ENCODE measurements at regions not wholly inside any gene's neighbourhood (a gene's known extent, or its start where the extent isn't known, plus 50 kb on each side); places are given as distances from the start of the nearest gene placed in this dataset.
"Not testable (repeated sequence)": the region's sequence is repeated elsewhere in the genome, so short reads cannot be mapped to it uniquely, and the experiment has no call there.

- H3K4me3 ChIP-seq (ENCODE audit: low read length in 2 of 2); H3K4me1 ChIP-seq (ENCODE audit: insufficient read depth, low read length); H3K27ac Mint-ChIP-seq; H3K27me3 Mint-ChIP-seq; H3K27me3 ChIP-seq (ENCODE audit: insufficient read depth, low read length); H3K36me3 ChIP-seq (ENCODE audit: insufficient read depth, low read length); intact Hi-C loops (cut with micrococcal nuclease); POLR2A ChIA-PET (ENCODE audit: partially characterized antibody); CTCF ChIA-PET (ENCODE audit: partially characterized antibody); H3K4me3 Mint-ChIP-seq; DNase-seq; H3K27ac ChIP-seq (ENCODE audit: low read depth, low read length): not testable (repeated sequence)
- peaks cover 28 to 98% of the 10 kb centered on the region in 2 donors for H3K36me3 Mint-ChIP-seq
- H3K4me1 Mint-ChIP-seq = peaks cover 0 to 26% (median 10%) of the 10 kb centered on the region in 4 donors
- H3K9me3 ChIP-seq (ENCODE audit: control insufficient read depth in 1 of 2, low read length in 2 of 2) = peaks cover 28 to 98% of the 10 kb centered on the region in 2 donors
- peaks cover 0 to 100% (median 4%) of the 10 kb centered on the region in 8 donors for H3K9me3 Mint-ChIP-seq
Observed at GRCh38 chr21:7948727-7949126, 2572.7 kb upstream of the TPTE start.

GRCh38 chr21:7949882-7950281 is 2571.5 kb upstream of the TPTE start:
- H3K9me3 ChIP-seq (ENCODE audit: control insufficient read depth in 1 of 2, low read length in 2 of 2) = peaks cover 28 to 96% of the 10 kb centered on the region in 2 donors
- DNase-seq; H3K4me1 ChIP-seq (ENCODE audit: insufficient read depth, low read length); H3K27me3 Mint-ChIP-seq; POLR2A ChIA-PET (ENCODE audit: partially characterized antibody); H3K27me3 ChIP-seq (ENCODE audit: insufficient read depth, low read length); H3K4me3 ChIP-seq (ENCODE audit: low read length in 2 of 2); H3K4me3 Mint-ChIP-seq; H3K27ac Mint-ChIP-seq; H3K27ac ChIP-seq (ENCODE audit: low read depth, low read length); intact Hi-C loops (cut with micrococcal nuclease); CTCF ChIA-PET (ENCODE audit: partially characterized antibody); H3K36me3 ChIP-seq (ENCODE audit: insufficient read depth, low read length): not testable (repeated sequence)
- Mint-ChIP-seq H3K36me3 (peaks cover 30 to 96% of the 10 kb centered on the region in 2 donors), H3K9me3 (peaks cover 0 to 100% (median 4%) of the 10 kb centered on the region in 8 donors), H3K4me1 (peaks cover 0 to 23% (median 11%) of the 10 kb centered on the region in 4 donors)

DNA sequence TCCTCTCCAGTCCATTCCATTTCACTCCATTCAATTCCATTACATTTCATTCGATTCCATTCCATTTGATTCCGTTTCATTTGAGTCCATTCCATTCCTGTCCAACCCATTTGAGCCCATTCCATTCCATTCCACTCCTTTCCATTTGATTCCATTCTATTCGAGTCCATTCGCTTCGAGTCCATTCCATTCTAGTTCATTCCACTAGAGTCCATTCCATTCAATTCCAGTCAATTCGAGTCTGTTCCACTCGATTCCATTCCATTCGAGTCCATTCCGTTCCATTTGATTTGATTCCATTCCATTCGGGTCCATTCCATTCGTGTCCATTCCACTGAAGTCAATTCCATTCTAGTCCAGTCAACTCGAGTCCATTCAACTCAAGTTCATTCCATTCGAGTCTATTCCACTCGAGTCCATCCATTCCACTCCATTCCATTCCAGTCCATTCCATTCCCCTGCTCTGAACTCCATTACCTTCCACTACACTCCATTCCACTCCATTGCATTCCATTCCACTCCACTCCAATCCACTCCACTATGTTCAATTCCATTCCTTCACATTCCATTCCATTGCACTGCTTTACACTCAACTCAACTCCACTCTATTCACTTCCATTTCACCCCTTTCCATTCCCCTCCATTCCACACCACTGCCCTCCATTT is 2569.4 kb upstream of the TPTE start:
- Histone ChIP-seq H3K9me3 (ENCODE audit: control insufficient read depth in 1 of 2, low read length in 2 of 2) (peaks cover 28 to 94% of the 10 kb centered on the region in 2 donors), H3K27me3 (ENCODE audit: insufficient read depth, low read length) (no peaks in the 10 kb centered on the region), H3K4me1 (ENCODE audit: insufficient read depth, low read length) (no peaks in the 10 kb centered on the region), H3K4me3 (ENCODE audit: low read length in 2 of 2) (peak overlapping the region; percentile 0 to 1), H3K27ac (ENCODE audit: low read depth, low read length) (no peak overlapping the region), H3K36me3 (ENCODE audit: insufficient read depth, low read length) (no peaks in the 10 kb centered on the region)
- H3K4me3 Mint-ChIP-seq = no peak overlapping the region
- DNase-seq = no peak
- H3K27me3 Mint-ChIP-seq = no peaks in the 10 kb centered on the region
- peaks cover 0 to 18% (median 9%) of the 10 kb centered on the region in 4 donors for H3K4me1 Mint-ChIP-seq
- peaks cover 30 to 96% of the 10 kb centered on the region in 2 donors for H3K36me3 Mint-ChIP-seq
- intact Hi-C loops (cut with micrococcal nuclease) = no loop called here
- ChIA-PET POLR2A (ENCODE audit: partially characterized antibody) (no interaction called here), CTCF (ENCODE audit: partially characterized antibody) (no interaction called here)
- H3K9me3 Mint-ChIP-seq = peaks cover 0 to 100% (median 4%) of the 10 kb centered on the region in 8 donors
- peak overlapping the region in 1 of 7 donors; percentile 15 for H3K27ac Mint-ChIP-seq

GRCh38 chr21:7952648-7953047 is 2568.7 kb upstream of the TPTE start:
- Mint-ChIP-seq H3K4me3 (no peak overlapping the region), H3K9me3 (peaks cover 0 to 100% (median 7%) of the 10 kb centered on the region in 8 donors), H3K27ac (no peak overlapping the region), H3K27me3 (no peaks in the 10 kb centered on the region), H3K36me3 (peaks cover 31 to 96% of the 10 kb centered on the region in 2 donors), H3K4me1 (peaks cover 0 to 19% (median 8%) of the 10 kb centered on the region in 4 donors)
- H3K27ac ChIP-seq (ENCODE audit: low read depth, low read length) = no peak overlapping the region
- H3K4me3 ChIP-seq (ENCODE audit: low read length in 2 of 2) = no peak overlapping the region
- POLR2A ChIA-PET (ENCODE audit: partially characterized antibody) = no interaction called here
- intact Hi-C loops (cut with micrococcal nuclease) = no loop called here
- no peak for DNase-seq
- H3K4me1 ChIP-seq (ENCODE audit: insufficient read depth, low read length) = no peaks in the 10 kb centered on the region
- no peaks in the 10 kb centered on the region for H3K36me3 ChIP-seq (ENCODE audit: insufficient read depth, low read length)
- peaks cover 28 to 94% of the 10 kb centered on the region in 2 donors for H3K9me3 ChIP-seq (ENCODE audit: control insufficient read depth in 1 of 2, low read length in 2 of 2)
- CTCF ChIA-PET (ENCODE audit: partially characterized antibody) = no interaction called here
- no peaks in the 10 kb centered on the region for H3K27me3 ChIP-seq (ENCODE audit: insufficient read depth, low read length)

DNA sequence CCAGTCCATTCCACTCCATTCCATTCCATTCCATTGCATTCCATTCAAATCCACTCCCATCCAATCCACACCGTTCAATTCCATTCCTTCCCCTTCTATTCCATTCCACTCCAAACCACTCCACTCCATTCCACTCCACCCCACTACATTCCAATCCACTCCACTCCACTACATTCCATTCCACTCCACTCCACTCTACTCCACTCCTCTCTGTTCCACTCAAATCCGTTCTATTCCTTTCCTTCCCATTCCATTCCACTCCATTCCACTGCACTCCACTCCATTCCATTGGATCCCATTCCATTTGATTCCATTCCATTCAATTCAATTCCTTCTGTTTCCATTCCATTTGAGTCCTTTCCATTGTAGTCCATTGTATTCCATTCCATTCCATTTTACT is 2568.3 kb upstream of the TPTE start:
- Mint-ChIP-seq H3K4me3 (no peak overlapping the region), H3K27me3 (no peaks in the 10 kb centered on the region), H3K4me1 (peaks cover 0 to 18% (median 7%) of the 10 kb centered on the region in 4 donors), H3K27ac (no peak overlapping the region), H3K36me3 (peaks cover 34 to 95% of the 10 kb centered on the region in 2 donors), H3K9me3 (peaks cover 0 to 100% (median 8%) of the 10 kb centered on the region in 8 donors)
- intact Hi-C loops (cut with micrococcal nuclease) = no loop called here
- no peaks in the 10 kb centered on the region for H3K36me3 ChIP-seq (ENCODE audit: insufficient read depth, low read length)
- peaks cover 28 to 93% of the 10 kb centered on the region in 2 donors for H3K9me3 ChIP-seq (ENCODE audit: control insufficient read depth in 1 of 2, low read length in 2 of 2)
- H3K4me1 ChIP-seq (ENCODE audit: insufficient read depth, low read length) = no peaks in the 10 kb centered on the region
- ChIA-PET CTCF (ENCODE audit: partially characterized antibody) (no interaction called here), POLR2A (ENCODE audit: partially characterized antibody) (no interaction called here)
- DNase-seq = no peak
- no peak overlapping the region for H3K4me3 ChIP-seq (ENCODE audit: low read length in 2 of 2)
- no peaks in the 10 kb centered on the region for H3K27me3 ChIP-seq (ENCODE audit: insufficient read depth, low read length)
- H3K27ac ChIP-seq (ENCODE audit: low read depth, low read length) = no peak overlapping the region

DNA sequence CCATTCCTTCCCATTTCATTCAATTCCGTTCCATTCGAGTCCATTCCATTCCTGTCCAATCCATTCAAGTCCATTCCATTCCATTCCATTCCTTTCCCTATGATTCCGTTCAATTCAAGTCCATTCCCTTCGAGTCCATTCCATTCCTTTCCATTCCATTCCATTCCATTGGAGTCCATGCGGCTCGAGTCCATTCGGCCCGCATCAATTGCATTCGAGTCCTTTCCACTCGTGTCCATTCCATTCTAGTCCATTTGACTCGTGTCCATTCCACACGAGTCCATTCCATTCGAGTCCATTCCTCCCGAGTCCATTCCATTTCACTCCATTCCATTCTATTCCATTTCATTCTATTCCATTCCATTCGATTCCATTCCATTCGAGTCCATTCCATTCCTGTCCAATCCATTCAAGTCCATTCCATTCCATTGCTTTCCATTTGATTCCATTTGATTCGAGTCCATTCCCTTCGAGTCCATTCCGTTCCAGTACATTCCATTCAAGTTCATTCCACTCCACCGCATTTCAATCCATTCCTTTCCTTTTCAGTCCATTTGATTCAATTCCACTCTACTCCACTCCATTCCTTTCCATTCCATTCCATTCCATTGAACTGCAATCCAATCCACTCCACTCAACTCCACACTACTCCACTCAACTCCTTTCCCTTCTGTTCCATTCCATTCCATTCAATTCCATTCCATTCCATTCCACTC is 2565.9 kb upstream of the TPTE start:
- Mint-ChIP-seq H3K9me3 (peaks cover 12 to 96% (median 18%) of the 10 kb centered on the region in 8 donors), H3K4me1 (peaks cover 0 to 15% (median 7%) of the 10 kb centered on the region in 4 donors), H3K36me3 (peaks cover 34 to 76% of the 10 kb centered on the region in 2 donors)
- POLR2A ChIA-PET (ENCODE audit: partially characterized antibody); H3K27me3 Mint-ChIP-seq; H3K27me3 ChIP-seq (ENCODE audit: insufficient read depth, low read length); H3K4me3 ChIP-seq (ENCODE audit: low read length in 2 of 2); H3K36me3 ChIP-seq (ENCODE audit: insufficient read depth, low read length); H3K27ac ChIP-seq (ENCODE audit: low read depth, low read length); H3K4me1 ChIP-seq (ENCODE audit: insufficient read depth, low read length); H3K4me3 Mint-ChIP-seq; intact Hi-C loops (cut with micrococcal nuclease); H3K27ac Mint-ChIP-seq; CTCF ChIA-PET (ENCODE audit: partially characterized antibody); DNase-seq: not testable (repeated sequence)
- peaks cover 17 to 69% of the 10 kb centered on the region in 2 donors for H3K9me3 ChIP-seq (ENCODE audit: control insufficient read depth in 1 of 2, low read length in 2 of 2)

DNA sequence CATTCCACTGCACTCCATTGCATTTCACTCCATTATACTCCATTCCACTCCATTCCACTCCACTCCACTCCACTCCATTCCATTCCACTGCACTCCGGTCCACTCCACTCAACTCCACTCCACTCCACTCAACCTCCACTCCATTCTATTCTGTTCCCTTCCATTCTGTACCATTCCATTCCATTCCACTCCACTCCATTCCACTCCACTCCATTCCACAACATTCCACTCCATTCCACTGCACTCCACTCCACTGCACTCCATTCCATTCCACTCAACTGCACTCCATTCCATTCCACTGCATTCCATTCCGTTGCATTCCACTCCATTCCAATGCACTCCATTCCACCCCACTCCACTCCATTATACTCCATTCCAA is 2565.3 kb upstream of the TPTE start:
- CTCF ChIA-PET (ENCODE audit: partially characterized antibody); H3K4me3 ChIP-seq (ENCODE audit: low read length in 2 of 2); H3K27ac ChIP-seq (ENCODE audit: low read depth, low read length); H3K36me3 ChIP-seq (ENCODE audit: insufficient read depth, low read length); DNase-seq; H3K27me3 Mint-ChIP-seq; POLR2A ChIA-PET (ENCODE audit: partially characterized antibody); intact Hi-C loops (cut with micrococcal nuclease); H3K4me1 ChIP-seq (ENCODE audit: insufficient read depth, low read length); H3K27ac Mint-ChIP-seq; H3K27me3 ChIP-seq (ENCODE audit: insufficient read depth, low read length): not testable (repeated sequence)
- Mint-ChIP-seq H3K9me3 (peaks cover 16 to 96% (median 23%) of the 10 kb centered on the region in 8 donors), H3K36me3 (peaks cover 32 to 71% of the 10 kb centered on the region in 2 donors), H3K4me1 (peaks cover 0 to 11% (median 7%) of the 10 kb centered on the region in 4 donors), H3K4me3 (peak overlapping the region in 1 of 8 donors; percentile 0)
- H3K9me3 ChIP-seq (ENCODE audit: control insufficient read depth in 1 of 2, low read length in 2 of 2) = peaks cover 12 to 65% of the 10 kb centered on the region in 2 donors

Measured in CD4-positive, alpha-beta memory T cell (primary cell).